Mammary epithelial cell (primary cell): ENCODE measurements at regions not wholly inside any gene's neighbourhood (a gene's known extent, or its start where the extent isn't known, plus 50 kb on each side); places are given as distances from the start of the nearest gene placed in this dataset.

Source experiments
- CTCF ChIP-seq, 2 donors: IDR thresholded peaks in 1 of 2; conservative IDR thresholded peaks in 1 of 2; 2 replicates each; pipeline ENCODE4 v1.5.1; 2011 to 2012; ENCODE audit warnings: inconsistent platforms in 2 of 2, low read length in 2 of 2, mild to moderate bottlenecking in 2 of 2, control low read depth in 1 of 2, low read depth in 1 of 2; ENCODE audit not compliant: insufficient read depth in 1 of 2; ENCODE audit errors: extremely low read depth in 1 of 2
- EZH2 ChIP-seq: IDR thresholded peaks from 2 replicates; pipeline ENCODE4 v1.6.1; 2012; ENCODE audit warnings: low read length, inconsistent platforms, borderline replicate concordance

GRCh38 chr4:4677556-4678522 lies 136.0 kb upstream of the STX18 start:
- TF ChIP-seq CTCF (conservative IDR thresholded peaks at IDR 0.05 in 1 of 2, IDR thresholded peaks at IDR 0.05 in 1 of 2; ENCODE audit: extremely low read depth in 1 of 2, insufficient read depth in 1 of 2, low read depth in 1 of 2, low read length in 2 of 2), result no peak
- no peak for TF ChIP-seq EZH2
